H54 (cell line): ENCODE measurements at regions not wholly inside any gene's neighbourhood (a gene's known extent, or its start where the extent isn't known, plus 50 kb on each side); places are given as distances from the start of the nearest gene placed in this dataset.

Experiments
- DNase-seq: peaks from one replicate; pipeline ENCODE4 v3.0.0; 2011; ENCODE audit warnings: low spot score, mixed read lengths; ENCODE audit not compliant: insufficient read length
- FAIRE-seq: peaks from 3 replicates; lab custom pipeline; 2011; peaks lifted over from hg19 to GRCh38; lab: Jason Lieb, UNC
- POLR2A ChIP-seq: IDR thresholded peaks from 2 replicates; pipeline ENCODE4 v1.6.1; 2011; ENCODE audit warnings: low read depth, mild to moderate bottlenecking, low read length

GRCh38 chr10:44186150-44186549, 198.7 kb downstream of the CXCL12 start:
- no peak for DNase-seq
- no peak for TF ChIP-seq POLR2A
- no peak for FAIRE-seq

- no peak for TF ChIP-seq POLR2A
- no peak for FAIRE-seq
- no peak for DNase-seq
These were observed 199.6 kb downstream of the CXCL12 start for GRCh38 chr10:44185315-44185666.

GRCh38 chr10:44184633-44185314, 200.1 kb downstream of the CXCL12 start:
- no peak for TF ChIP-seq POLR2A

GRCh38 chr10:44183667-44184632, 200.9 kb downstream of the CXCL12 start:
- no peak for FAIRE-seq
- no peak for TF ChIP-seq POLR2A
- DNase-seq = no peak

More at GRCh38 chr10:44184633-44185314, 200.1 kb downstream of the CXCL12 start:
- FAIRE-seq = no peak
- no peak for DNase-seq

- no peak for FAIRE-seq
- DNase-seq = no peak
- no peak for TF ChIP-seq POLR2A
These were observed 202.0 kb downstream of the CXCL12 start for GRCh38 chr10:44182909-44183308.

- FAIRE-seq (peak; percentile 27), DNase-seq (peak; percentile 17)
- TF ChIP-seq POLR2A = no peak
These were observed 204.4 kb downstream of the CXCL12 start for GRCh38 chr10:44180321-44181168.

- TF ChIP-seq POLR2A = no peak
- FAIRE-seq = no peak
- no peak for DNase-seq
These were observed 206.0 kb downstream of the CXCL12 start for GRCh38 chr10:44178856-44179255.

- no peak for TF ChIP-seq POLR2A
- FAIRE-seq (no peak), DNase-seq (no peak)
These were observed 206.6 kb downstream of the CXCL12 start for GRCh38 chr10:44178281-44178680.

GRCh38 chr10:44177610-44178009, 207.3 kb downstream of the CXCL12 start:
- DNase-seq (no peak), FAIRE-seq (no peak)
- no peak for TF ChIP-seq POLR2A

- no peak for TF ChIP-seq POLR2A
- DNase-seq (no peak), FAIRE-seq (no peak)
These were observed 208.6 kb downstream of the CXCL12 start for GRCh38 chr10:44176311-44176710.

- FAIRE-seq (no peak), DNase-seq (no peak)
- no peak for TF ChIP-seq POLR2A
These were observed 211.3 kb downstream of the CXCL12 start for GRCh38 chr10:44173608-44173894.

- FAIRE-seq = no peak
- DNase-seq = no peak
- no peak for TF ChIP-seq POLR2A
These were observed 211.9 kb downstream of the CXCL12 start for GRCh38 chr10:44172883-44173607.

- FAIRE-seq (no peak), DNase-seq (no peak)
- no peak for TF ChIP-seq POLR2A
These were observed 213.1 kb downstream of the CXCL12 start for GRCh38 chr10:44171765-44172164.

- TF ChIP-seq POLR2A = no peak
- no peak for FAIRE-seq
- DNase-seq = no peak
These were observed 216.4 kb downstream of the CXCL12 start for GRCh38 chr10:44168478-44168877.
